ENCODE measurements at regions not wholly inside any gene's neighbourhood (a gene's known extent, or its start where the extent isn't known, plus 50 kb on each side); places are given as distances from the start of the nearest gene placed in this dataset.

- no peaks in the 10 kb centered on the region for H4K20me1 ChIP-seq (ENCODE audit: insufficient read depth, low read length)
- DNase-seq (ENCODE audit: low spot score), result no peak
- no peaks in the 10 kb centered on the region for H3K4me1 ChIP-seq (ENCODE audit: insufficient read depth, low read length)
- H3K4me2 ChIP-seq (ENCODE audit: low read depth, low read length), result no peak overlapping the region
- H3K79me2 ChIP-seq (ENCODE audit: insufficient read depth, low read length), result no peaks in the 10 kb centered on the region
- H3K4me3 ChIP-seq (replicated peaks in 1 of 3; ENCODE audit: insufficient read depth in 1 of 3, low read depth in 2 of 3, low read length in 3 of 3), result no peak overlapping the region
- no peak overlapping the region for H3K9ac ChIP-seq (ENCODE audit: insufficient read depth, low read depth, low read length)
- ATAC-seq, result no peak
- H3K36me3 ChIP-seq (replicated peaks in 1 of 2; ENCODE audit: control insufficient read depth in 1 of 2, insufficient read depth in 2 of 2, low read length in 2 of 2), result no peaks in the 10 kb centered on the region
- ChIA-PET POLR2A (no interaction called here), CTCF (ENCODE audit: low intra/inter-chr PET ratio, low total read pairs) (no interaction called here)
- FAIRE-seq, result no peak
- intact Hi-C loops (cut with micrococcal nuclease; ENCODE audit: unreplicated experiment), result no loop called here
- BruUV-seq (replicated peaks), result no TSS peak
- H3K9me3 ChIP-seq (ENCODE audit: low read length), result no peaks in the 10 kb centered on the region
- no peak for TF ChIP-seq SMAD9 (CRISPR knock-in tag; IDR thresholded peaks at IDR 0.05)
- TF ChIP-seq ZNF280B (CRISPR knock-in tag; IDR thresholded peaks at IDR 0.05; ENCODE audit: borderline replicate concordance), result no peak
- TF ChIP-seq RELA (CRISPR knock-in tag; IDR thresholded peaks at IDR 0.05), result no peak
- no peak for TF ChIP-seq KLF13 (CRISPR knock-in tag; IDR thresholded peaks at IDR 0.05)
- TF ChIP-seq MEF2D (CRISPR knock-in tag; IDR thresholded peaks at IDR 0.05), result no peak
- TF ChIP-seq CCAR2 (optimal IDR thresholded peaks at IDR 0.05; ENCODE audit: low read depth, low read length), result no peak
- no peak for TF ChIP-seq AHDC1 (CRISPR knock-in tag; IDR thresholded peaks at IDR 0.05; ENCODE audit: borderline replicate concordance)
- no peak for TF ChIP-seq SP1 (IDR thresholded peaks at IDR 0.05)
- no peak for TF ChIP-seq SP1 (CRISPR knock-in tag; IDR thresholded peaks at IDR 0.05)
- no peak for TF ChIP-seq NPAS2 (CRISPR knock-in tag; IDR thresholded peaks at IDR 0.05; ENCODE audit: borderline replicate concordance)
- TF ChIP-seq RAD21 (CRISPR knock-in tag; IDR thresholded peaks at IDR 0.05), result no peak
- TF ChIP-seq KDM5A (IDR thresholded peaks at IDR 0.05; ENCODE audit: borderline replicate concordance, low read length), result no peak
- no peak overlapping the region for H2AFZ ChIP-seq (ENCODE audit: low read length)
- in situ Hi-C loops (cut with HindIII; ENCODE audit: extremely low pct_ligation_motif_present, low pct_unique_long_range_greater_than_20kb), result no loop called here
- no peak overlapping the region for H3K27ac ChIP-seq (ENCODE audit: extremely low read length, insufficient read depth, low read length)
- no peaks in the 10 kb centered on the region for H3K27me3 ChIP-seq (ENCODE audit: control insufficient read depth in 1 of 2, insufficient read depth in 2 of 2, low read length in 2 of 2)
Observed at GRCh38 chr2:78093436-78093835, 571.3 kb upstream of the LRRTM4 start.

Measured in HepG2 (cell line).